Activated CD4-positive, CD25-positive, alpha-beta regulatory T cell treated with anti-CD3 and anti-CD28 coated beads, Interleukin-2, amount 50 U/mL, for 16 hours (primary cell): ENCODE measurements at regions not wholly inside any gene's neighbourhood (a gene's known extent, or its start where the extent isn't known, plus 50 kb on each side); places are given as distances from the start of the nearest gene placed in this dataset.

Experiments used
- DNase-seq: peaks from one replicate; pipeline ENCODE4 v3.0.0-alpha.2; 2020; ENCODE audit warnings: low read depth, low spot score

DNA sequence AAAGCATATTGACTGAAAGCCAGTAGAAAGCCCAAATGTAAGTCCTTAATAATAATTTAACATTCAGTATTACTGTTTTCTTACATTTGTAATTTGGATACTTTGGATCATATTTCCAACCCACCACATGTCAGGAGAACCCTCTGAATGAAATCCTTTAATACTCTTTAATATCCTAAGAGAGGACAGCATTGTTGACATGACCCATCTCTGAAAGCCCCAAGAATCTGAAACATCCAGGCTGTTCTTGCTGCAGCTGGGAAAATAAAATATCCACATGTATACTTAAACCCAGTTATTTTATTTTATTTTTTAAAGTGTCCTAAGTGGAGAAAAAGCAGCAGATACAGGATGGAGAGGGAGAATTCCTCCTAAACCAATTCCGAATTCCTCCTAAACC lies 130.8 kb upstream of the RIPOR2 start:
- DNase-seq = no peak

DNA sequence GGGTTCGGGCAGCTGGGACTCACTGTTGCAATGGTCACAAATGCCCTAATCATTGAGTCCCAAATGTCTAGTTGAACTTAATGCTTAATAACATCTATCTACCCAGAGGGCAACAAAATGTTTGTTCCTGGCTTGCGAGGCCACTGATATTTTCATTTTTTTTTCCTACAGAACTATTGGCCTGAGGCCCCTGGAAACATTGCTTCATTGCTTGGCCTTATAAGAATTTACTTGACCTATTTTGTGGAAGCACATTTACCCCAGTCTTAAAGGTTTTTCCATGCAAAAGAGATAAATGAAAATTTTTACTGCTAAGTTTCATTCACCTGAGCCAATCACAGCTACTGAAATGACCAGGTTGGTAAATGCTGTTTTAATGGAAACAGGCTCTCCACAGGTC lies 133.1 kb upstream of the RIPOR2 start:
- no peak for DNase-seq

DNA sequence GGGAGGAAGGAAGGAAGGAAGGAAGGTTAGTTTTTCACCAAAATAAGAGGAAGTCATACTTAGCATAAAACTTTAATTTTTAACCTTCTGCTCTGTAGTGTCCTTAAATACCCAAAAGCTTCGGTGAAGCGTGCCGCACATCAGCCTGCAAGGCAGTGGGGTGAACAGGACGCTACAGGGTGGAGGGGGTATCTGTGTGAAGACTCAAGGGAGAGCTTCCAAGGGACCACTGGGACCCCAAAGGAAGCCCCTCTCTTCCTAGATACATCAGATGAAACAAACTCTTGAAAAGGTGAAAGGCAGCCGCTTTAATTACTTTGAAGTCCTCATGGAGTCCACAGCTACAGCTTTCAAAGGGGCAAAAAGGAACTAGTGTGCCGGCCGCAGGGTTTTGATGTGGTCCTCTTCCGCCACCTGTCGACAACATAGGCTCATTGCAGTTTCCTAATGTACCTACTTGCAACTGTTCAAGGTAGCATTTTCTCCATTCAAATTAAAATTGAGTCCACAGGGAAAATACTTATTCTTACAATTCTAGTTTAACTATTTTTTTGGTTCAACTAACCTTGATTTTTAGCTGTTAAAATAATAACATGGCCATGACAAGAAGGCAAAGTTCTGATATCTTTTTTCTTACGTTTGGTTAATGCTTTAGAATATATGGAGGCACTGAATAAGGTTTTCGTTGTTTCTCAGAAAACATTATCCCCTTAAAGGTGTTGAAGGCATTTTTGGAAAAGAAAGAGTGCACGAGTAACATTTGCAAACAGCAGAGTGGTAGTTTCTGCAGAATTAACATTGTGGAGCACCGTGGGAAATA lies 135.0 kb upstream of the RIPOR2 start:
- peak; percentile 68 for DNase-seq

DNA sequence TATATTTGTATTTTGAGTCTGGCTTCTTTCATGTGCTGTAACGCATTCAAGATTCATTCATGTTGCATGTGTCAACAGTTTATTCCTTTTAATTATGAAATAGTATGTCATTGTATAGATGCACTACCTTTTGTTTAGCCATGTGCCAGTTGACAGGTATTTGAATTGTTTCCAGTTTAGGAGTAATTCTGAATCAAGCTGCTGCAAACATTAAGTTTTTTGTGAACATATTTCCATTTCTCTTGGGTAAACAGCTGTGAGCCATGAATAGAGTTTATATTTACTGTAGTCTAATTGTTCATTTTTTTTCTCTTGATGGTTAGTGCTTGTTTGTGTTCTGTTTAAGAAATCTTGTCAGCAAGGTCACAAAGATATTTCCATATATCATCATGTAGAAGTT lies 142.4 kb upstream of the RIPOR2 start:
- DNase-seq = no peak

DNA sequence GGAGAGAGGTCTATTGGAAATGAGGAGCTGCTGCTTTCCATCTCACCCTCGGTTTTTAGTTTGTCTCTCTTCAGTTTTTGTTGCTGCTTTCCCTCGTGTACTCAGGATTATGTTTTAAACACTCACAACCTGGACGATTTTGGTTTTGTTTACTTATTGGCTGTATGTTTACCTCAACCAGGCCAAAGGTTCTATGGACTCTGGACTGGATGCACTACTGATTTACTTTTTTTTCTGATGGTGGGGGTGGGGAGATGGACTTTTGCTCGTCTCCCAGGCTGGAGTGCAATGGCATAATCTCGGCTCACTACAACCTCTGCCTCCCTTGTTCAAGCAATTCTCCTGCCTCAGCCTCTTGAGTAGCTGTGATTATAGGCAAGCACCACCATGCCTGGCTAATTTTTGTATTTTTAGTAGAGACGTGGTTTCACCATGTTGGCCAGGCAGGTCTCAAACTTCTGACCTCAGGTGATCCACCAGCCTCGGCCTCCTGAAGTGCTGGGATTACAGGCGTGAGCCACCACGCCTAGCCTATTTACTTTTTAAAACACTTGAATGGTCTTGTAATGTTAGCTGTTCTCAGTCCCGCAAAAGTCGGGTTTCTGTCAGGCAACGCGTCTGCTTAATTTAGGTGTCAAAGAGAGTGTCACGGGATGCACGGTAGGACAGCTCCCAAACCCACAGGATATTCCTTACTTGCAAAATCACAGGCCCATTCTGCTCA lies 148.2 kb upstream of the RIPOR2 start:
- no peak for DNase-seq

DNA sequence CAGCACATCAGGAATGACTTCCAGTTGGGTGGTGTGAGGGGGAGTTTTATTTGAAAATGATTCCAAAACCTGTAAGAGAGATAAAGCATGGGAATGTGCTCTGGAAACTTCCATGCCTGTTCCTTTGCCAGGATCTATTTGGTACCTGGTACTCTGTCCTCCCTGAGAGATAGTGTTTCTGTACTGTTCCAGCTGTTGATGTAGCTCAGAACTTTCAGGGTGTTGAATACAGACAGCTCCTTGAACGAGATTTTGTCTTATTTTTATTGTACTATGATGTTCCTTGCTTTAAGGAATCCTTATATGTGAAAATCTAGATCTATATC lies 148.7 kb upstream of the RIPOR2 start:
- DNase-seq = no peak

DNA sequence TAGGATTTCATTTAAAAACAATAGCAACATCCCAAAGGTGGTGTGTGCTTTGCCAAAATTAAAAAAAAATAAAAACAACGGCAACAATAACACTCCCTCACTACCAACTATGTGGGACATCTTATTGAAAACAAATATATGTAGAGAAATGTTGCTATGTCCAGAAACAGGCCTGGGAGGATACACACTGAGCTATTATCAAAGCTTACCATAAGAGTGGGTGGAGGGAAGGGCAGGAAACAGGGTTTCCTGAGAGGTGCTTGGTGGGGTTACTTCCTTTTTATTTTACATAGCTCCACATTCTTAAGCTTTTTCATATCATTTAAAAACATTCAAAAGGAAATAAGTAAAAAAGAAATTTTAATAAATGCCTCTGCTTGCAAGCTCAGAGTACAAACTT lies 150.0 kb upstream of the RIPOR2 start:
- DNase-seq = no peak

DNA sequence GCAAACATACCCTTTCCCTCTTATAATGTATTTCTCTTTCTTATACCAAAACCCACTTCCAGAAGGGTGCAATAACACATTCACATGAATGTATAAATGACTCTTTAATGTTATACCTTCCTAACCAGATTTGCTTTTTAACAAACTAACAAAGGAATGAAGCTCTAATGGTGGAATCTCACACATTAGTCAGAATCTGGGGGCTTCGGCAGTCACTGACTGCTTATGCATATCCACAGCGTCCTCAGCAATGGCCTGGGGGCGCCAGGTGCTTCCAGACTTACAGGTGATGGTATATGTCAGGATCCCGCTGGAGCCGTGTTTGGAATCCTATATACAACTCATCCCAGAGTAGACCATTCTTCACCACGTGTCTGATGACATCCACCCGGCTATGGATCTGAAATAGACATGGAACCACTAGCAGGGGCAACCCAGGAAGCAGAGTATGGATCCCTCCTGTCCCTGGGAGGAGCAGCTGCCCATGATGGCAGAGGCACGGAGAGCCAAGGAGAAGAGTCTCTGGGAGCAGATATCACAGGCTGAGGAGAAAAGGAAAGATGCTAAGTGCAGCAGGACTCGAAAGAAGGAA lies 150.8 kb upstream of the RIPOR2 start:
- DNase-seq = no peak

DNA sequence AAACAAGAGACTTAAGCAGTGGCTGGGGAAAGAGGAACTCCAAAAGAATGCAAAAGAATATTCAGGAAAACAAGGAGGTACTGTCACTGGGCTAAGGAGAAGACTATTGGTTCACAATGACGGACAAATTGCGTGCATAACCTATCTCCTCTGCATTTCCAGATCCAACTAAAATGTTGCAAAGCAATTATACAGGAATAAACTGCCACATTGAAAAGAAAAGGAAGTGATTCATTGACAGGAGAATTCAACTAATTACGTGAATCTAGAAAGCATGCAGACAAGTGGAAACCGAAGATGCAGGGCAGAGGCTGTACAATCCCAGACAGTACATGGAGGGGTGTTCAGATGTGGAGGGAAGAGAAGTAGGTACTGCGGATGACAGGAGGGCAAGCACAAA lies 152.8 kb upstream of the RIPOR2 start:
- no peak for DNase-seq

DNA sequence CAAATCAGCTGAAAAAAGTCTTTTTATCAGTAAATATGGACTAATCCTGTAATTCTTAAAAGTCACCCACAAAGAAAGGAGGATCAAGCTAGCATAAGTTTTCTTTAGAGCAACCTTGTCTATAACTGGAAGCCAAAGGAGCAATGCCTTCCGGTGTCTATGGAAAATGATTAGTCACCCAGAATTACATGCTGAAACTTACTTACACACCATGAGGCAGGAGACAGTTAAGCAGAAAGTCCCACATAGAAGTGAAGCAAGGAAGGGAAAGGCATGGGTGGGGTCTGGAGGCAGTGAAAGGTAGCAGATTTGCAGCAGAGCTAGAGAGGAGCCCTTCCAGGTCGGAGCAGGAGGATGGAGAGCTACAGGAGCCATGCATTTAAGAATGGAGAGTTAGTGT lies 153.7 kb upstream of the RIPOR2 start:
- DNase-seq = no peak

DNA sequence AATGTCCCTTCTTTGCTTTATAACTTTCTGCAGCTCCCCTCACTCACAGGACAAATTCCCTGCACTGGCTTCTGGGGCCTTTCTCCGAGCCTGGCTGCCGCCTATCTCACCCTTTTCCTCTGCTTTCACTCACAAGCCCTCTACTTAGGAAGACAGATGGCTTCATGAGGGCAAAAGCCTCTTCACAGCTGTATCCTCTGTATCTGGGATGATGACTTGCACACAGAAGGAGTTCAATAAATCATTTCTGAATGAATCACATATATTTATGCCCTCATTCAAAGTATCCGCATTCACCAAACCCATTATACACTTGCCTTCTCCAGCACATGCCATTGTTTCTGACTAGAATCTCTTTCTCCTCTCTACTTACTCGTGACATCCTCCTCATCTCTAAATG lies 159.0 kb upstream of the RIPOR2 start:
- DNase-seq = no peak

DNA sequence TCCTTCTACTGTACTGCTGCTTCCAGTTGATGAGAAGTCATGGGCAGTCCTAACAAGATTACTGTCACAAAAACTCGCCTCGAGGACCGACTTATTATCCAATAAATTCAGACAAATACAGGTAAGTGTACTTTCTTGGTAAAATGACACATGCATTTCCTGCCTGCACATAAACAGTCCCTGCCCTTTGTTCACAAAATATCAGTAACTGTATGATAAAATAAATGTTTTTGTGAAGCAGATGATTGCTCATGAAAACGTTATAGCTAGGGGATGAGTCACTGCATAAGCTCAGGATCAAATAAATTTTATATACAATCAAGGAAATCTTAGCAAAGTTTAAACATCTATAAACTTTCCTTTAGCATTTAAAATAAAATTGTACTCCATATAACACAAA lies 164.5 kb upstream of the RIPOR2 start:
- DNase-seq = no peak

DNA sequence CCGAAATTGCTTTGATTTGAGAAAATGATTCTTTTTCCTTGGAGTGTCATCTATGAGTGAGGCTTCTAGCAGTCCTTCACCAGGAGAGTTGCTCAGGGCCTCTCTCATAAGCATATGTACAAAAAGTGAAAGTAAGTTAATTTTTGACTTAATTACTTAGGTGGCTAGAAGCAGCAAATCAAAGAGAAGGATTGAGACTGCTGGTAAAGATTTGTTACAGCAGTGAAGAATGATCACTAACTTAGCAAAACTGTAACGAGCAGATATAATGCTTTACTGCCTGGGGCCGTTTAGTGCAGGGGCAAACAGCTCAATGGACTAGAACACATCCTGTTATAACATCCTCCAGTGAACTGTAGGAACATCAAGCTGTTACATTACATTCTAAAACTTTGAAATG lies 167.8 kb upstream of the RIPOR2 start:
- DNase-seq = no peak

DNA sequence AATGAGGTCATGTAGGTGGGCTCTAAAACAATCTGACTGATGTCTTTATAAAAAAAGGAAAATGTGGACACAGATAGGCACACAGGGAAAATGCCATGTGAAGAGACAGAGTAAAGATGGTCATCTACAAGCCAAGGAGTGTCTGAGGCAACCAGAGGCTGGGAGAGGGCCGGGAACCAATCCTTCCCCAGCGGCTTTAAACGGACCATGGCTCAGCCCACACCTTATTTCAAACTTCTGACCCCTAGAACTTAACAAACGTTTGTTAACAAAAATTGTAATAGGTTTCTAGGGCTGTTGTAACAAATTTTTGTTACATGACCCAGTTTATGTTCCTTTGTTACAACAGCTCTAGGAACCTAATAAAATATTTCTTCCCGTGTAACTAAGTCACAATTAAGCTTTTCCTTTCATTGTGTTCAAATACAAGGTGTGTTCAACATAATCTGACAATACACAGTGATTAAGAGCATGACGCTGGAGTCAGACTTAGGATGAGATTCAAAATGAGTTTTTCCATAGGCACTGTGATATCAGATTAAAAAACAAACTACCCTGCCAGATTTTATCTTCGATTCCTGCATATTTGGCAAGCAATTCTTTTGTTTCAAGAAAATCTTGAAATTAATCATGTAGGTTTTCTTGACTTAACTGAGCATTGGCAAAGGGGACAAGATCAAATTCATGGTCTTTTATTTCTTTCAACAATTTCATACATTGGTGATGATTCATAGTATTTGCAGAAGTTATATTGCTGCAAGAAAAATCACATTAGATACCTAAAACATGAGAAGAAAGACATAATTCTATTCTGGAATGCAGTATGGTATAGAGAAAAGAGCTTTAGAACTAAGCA lies 169.5 kb upstream of the RIPOR2 start:
- no peak for DNase-seq

DNA sequence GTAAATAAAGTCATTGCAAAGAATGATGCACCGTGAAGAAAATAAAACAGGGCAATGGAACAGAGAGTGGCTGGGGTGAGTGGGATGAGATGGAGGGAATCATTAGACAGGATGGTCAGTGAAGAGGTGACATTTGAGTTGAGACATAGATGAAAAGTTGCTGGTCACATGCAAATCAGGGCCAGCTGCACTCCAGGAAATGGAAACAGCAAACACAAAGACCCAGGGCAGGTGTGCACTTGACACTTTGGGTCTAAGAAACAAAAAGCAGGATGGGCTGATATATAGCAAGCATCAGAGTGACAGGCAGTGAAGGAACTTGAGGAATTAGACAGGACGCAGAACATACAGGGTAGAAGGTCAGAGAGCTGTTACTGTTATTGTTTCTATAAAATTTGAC lies 171.5 kb upstream of the RIPOR2 start:
- DNase-seq = no peak

DNA sequence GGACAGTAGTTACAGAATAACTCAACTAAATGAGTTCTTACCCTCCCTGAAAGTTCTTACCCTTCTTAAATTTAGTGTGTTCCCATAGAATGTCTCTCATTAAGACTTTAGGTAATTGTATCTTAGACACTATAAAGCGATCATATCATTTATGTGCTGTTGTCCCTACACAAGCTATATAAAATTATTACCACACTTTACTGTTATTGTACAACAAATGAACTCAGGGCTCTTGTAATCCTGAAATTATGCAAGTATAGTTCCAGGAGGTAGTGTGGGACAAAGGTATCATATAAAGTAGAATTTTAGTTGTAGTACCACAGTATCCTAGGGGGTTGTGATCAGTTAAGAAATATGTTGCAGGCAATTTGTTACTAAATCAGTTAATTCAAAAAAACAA lies 167.4 kb upstream of the CARMIL1 start:
- DNase-seq = no peak

DNA sequence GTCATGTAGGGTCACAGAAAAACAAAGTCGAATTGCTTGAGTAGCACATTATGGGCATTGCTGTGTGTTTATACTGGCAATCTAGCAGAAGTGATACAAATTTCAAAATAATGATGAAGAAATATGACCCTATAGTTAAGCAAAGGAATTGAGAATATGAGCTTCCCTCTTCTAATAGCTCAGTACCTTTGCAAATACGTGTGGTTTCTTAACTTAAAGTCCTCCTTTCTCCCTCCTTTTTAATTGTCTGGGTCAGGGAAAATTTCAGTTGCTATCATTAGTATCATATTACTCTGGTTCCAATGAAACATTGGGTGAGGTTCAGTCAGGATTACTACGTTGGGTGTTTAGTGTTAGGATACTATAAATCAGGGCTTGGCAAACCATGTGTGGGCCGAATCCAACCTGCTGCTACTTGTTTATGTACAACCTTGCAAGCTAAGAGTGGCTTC lies 166.8 kb upstream of the CARMIL1 start:
- DNase-seq = no peak

DNA sequence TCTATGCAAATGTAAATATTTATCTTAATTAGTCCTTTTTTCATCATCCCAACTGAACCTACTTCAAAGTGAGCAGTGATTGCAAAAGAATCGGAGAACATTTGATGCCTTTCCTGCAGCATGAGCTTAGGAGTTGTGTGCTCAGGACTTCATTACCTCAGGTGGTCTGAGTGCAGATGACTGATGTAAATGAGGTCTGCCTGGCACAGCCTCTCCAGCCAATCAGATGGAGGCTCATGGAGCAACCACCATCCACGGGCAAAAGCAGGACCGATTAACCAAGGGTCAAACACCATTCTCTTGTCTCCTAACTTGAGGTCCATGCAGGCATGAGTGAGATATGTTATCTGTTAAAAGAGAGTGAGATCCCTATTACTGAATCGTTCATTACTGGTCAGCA lies 165.7 kb upstream of the CARMIL1 start:
- no peak for DNase-seq

DNA sequence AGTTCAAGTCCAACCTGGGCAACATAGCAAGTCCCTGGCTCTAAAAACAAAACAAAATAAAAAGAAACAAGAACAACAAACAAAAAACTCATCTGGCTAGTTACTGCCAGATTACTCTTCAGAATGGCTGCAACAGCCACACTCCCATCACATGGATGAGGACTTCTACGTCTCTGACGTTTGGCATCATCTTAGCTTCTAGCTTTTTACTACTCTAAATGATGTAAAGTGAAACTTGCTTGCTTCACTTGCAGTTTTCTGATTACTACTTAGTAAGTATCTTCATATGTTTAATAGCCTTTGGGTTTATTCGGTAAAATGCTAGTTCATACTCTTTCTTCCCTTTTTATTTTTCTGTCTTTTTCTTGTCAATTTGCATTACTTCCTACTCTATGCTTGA lies 161.1 kb upstream of the CARMIL1 start:
- DNase-seq = no peak

DNA sequence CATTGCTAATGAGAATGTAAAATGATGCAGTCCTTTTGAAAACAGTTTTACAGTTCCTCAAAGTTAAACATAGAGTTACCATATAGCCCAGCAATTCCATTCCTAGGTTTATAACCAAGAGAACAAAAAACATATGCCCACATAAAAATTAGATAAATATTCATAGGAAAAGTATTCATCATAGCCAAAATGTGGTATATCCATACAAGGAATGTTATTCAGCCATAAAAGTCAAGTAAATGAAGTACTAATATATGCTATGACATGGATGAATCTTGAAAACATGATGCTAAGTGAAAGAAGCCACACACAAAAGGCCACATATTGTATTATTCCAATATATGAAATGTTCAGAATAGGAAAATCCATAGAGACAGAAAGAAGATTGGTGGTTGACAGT lies 158.0 kb upstream of the CARMIL1 start:
- DNase-seq = no peak

DNA sequence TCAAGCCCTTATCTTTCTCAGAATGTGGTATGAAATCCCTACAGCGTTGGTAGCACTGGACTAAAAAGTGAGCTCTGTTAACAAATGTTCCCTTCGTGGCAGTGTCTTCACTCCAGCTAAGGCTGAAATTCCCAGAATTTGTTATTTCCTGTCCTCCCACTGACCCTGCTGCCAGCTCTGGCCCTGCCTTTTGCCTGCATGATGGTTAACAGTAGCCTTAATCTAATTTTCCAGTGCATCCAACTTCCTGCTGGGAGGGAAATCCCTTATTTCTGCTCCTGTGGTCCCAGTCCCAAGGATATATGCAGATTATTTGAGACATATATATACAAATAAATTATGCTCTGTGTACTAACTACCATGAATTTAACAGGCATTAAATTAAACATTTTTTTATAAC lies 157.2 kb upstream of the CARMIL1 start:
- no peak for DNase-seq

DNA sequence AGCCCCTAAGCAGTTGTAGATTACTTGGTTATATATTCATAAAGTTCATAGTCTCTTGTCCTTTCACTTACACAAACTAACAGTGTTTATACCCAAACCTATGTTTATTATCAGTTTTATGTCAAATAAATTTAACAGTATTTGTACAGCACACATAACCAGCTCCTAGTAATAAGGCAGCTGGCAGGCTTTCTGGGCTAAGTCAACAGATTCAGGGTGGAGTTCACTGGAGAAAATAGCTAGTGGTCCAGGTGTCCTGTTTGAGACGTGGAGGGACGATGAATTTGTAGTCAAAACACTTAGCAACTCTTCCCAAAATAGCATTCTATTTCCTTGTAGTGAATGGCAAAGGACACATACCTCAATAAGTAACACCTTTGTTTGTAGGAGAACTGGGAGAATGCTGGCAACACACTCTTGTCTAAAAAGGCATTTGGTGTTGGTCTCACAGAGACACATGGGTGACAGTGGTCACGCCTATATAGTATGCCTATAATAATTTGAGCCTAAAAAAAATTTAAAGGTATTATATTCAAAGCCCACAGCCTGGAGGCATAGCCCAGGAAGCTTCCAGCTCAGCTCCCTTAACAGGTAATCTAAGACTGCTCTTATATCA lies 156.4 kb upstream of the CARMIL1 start:
- DNase-seq = no peak
